H9 (cell line): ENCODE measurements at regions not wholly inside any gene's neighbourhood (a gene's known extent, or its start where the extent isn't known, plus 50 kb on each side); places are given as distances from the start of the nearest gene placed in this dataset.

Experiments
- DNase-seq: peaks from one replicate; pipeline ENCODE4 v3.0.0-alpha.2; 2017
- H2AFZ ChIP-seq: one replicate; pipeline ENCODE4 v1.6.1; 2013; ENCODE audit warnings: mild to moderate bottlenecking, low read length, control low read depth, moderate library complexity
- H2AK5ac ChIP-seq: 2 replicates; pipeline ENCODE4 v1.6.1; 2013; ENCODE audit warnings: low read length, control low read depth, mixed read lengths; ENCODE audit not compliant: insufficient read length
- H2BK120ac ChIP-seq: one replicate; pipeline ENCODE4 v1.6.1; 2013; ENCODE audit warnings: low read depth, mild to moderate bottlenecking, low read length, control low read depth, inconsistent platforms; ENCODE audit not compliant: poor library complexity, severe bottlenecking
- H2BK12ac ChIP-seq: 2 replicates; pipeline ENCODE4 v1.6.1; 2013; ENCODE audit warnings: low read length, control low read depth, mixed read lengths, low read depth; ENCODE audit not compliant: insufficient read length
- H2BK15ac ChIP-seq: 2 replicates; pipeline ENCODE4 v1.6.1; 2013; ENCODE audit warnings: low read depth, low read length, control low read depth
- H2BK20ac ChIP-seq: one replicate; pipeline ENCODE4 v1.6.1; 2013; ENCODE audit warnings: low read depth, mild to moderate bottlenecking, low read length, control low read depth, inconsistent platforms; ENCODE audit not compliant: poor library complexity, severe bottlenecking
- H2BK5ac ChIP-seq: 2 replicates; pipeline ENCODE4 v1.6.1; 2013; ENCODE audit warnings: low read length, control low read depth, mixed read lengths; ENCODE audit not compliant: insufficient read length
- H3K14ac ChIP-seq: 2 replicates; pipeline ENCODE4 v1.6.1; 2013; ENCODE audit warnings: low read length, control low read depth; ENCODE audit not compliant: insufficient read depth
- H3K18ac ChIP-seq: 2 replicates; pipeline ENCODE4 v1.6.1; 2013; ENCODE audit warnings: low read depth, mild to moderate bottlenecking, mixed read lengths, low read length, control low read depth; ENCODE audit not compliant: insufficient read length
- H3K23ac ChIP-seq: 2 replicates; pipeline ENCODE4 v1.6.1; 2013; ENCODE audit warnings: low read length, control low read depth, mixed read lengths, low read depth; ENCODE audit not compliant: insufficient read length
- H3K23me2 ChIP-seq: 2 replicates; pipeline ENCODE4 v1.6.1; 2013; ENCODE audit warnings: low read depth, mild to moderate bottlenecking, mixed read lengths, low read length, control low read depth; ENCODE audit not compliant: insufficient read length, poor library complexity, severe bottlenecking
- H3K27ac ChIP-seq: 2 replicates; pipeline ENCODE4 v1.5.1; 2013; ENCODE audit warnings: low read length, control low read depth, mixed read lengths, low read depth; ENCODE audit not compliant: insufficient read length
- H3K27me3 ChIP-seq: 2 replicates; pipeline ENCODE4 v1.6.1; 2013; ENCODE audit warnings: low read length, control low read depth, inconsistent platforms; ENCODE audit not compliant: insufficient read depth
- H3K4ac ChIP-seq: 2 replicates; pipeline ENCODE4 v1.6.1; 2013; ENCODE audit warnings: low read depth, mild to moderate bottlenecking, control low read depth, inconsistent platforms, low read length, moderate library complexity
- H3K4me1 ChIP-seq: 2 replicates; pipeline ENCODE4 v1.6.1; 2013; ENCODE audit warnings: low read length, control low read depth, inconsistent platforms; ENCODE audit not compliant: insufficient read depth
- H3K4me2 ChIP-seq: 2 replicates; pipeline ENCODE4 v1.6.1; 2013; ENCODE audit warnings: low read length, control low read depth, mixed read lengths; ENCODE audit not compliant: insufficient read length, insufficient read depth
- H3K56ac ChIP-seq: 2 replicates; pipeline ENCODE4 v1.6.1; 2013; ENCODE audit warnings: low read depth, mild to moderate bottlenecking, mixed read lengths, low read length, control low read depth; ENCODE audit not compliant: insufficient read length
- H3K79me1 ChIP-seq: 2 replicates; pipeline ENCODE4 v1.6.1; 2013; ENCODE audit warnings: low read depth, mild to moderate bottlenecking, moderate library complexity, low read length, control low read depth, inconsistent platforms; ENCODE audit not compliant: insufficient read depth, poor library complexity, severe bottlenecking
- H3K79me2 ChIP-seq: 2 replicates; pipeline ENCODE4 v1.6.1; 2013; ENCODE audit warnings: low read length, control low read depth, inconsistent platforms; ENCODE audit not compliant: insufficient read depth
- H3K9ac ChIP-seq: 2 replicates; pipeline ENCODE4 v1.6.1; 2013; ENCODE audit warnings: low read length, control low read depth, mixed read lengths; ENCODE audit not compliant: insufficient read length; ENCODE audit errors: extremely low read depth
- H3K9me3 ChIP-seq: one replicate; pipeline ENCODE4 v1.6.1; 2013; ENCODE audit warnings: low read depth, low read length, inconsistent platforms; ENCODE audit not compliant: control insufficient read depth
- H3T11ph ChIP-seq: one replicate; pipeline ENCODE4 v1.6.1; 2013; ENCODE audit warnings: mild to moderate bottlenecking, low read length, control low read depth, inconsistent platforms
- H4K20me1 ChIP-seq: one replicate; pipeline ENCODE4 v1.6.1; 2013; ENCODE audit not compliant: control insufficient read depth, insufficient read length, insufficient read depth
- H4K5ac ChIP-seq: 2 replicates; pipeline ENCODE4 v1.6.1; 2013; ENCODE audit warnings: low read depth, mild to moderate bottlenecking, mixed read lengths, low read length, control low read depth; ENCODE audit not compliant: insufficient read length
- H4K8ac ChIP-seq: replicated peaks from 2 replicates; pipeline ENCODE4 v1.6.1; 2013; ENCODE audit warnings: low read length, control low read depth, mixed read lengths, low read depth; ENCODE audit not compliant: insufficient read length
- H4K91ac ChIP-seq: 2 replicates; pipeline ENCODE4 v1.6.1; 2013; ENCODE audit warnings: low read depth, mild to moderate bottlenecking, moderate library complexity, mixed read lengths, low read length, control low read depth; ENCODE audit not compliant: insufficient read length
- H3K27ac Mint-ChIP-seq, 3 experiments: 2 replicates in 2 of 3; 3 replicates in 1 of 3; pipeline ENCODE4 v1.8.0; 2020 to 2021; ENCODE audit warnings: mixed read lengths in 3 of 3, mild to moderate bottlenecking in 1 of 3, moderate library complexity in 1 of 3
- H3K27me3 Mint-ChIP-seq: 2 replicates; pipeline ENCODE4 v1.8.0; 2021; ENCODE audit warnings: low read depth, mild to moderate bottlenecking, moderate library complexity, mixed read lengths
- H3K36me3 Mint-ChIP-seq, 3 experiments: 2 replicates in 2 of 3; 3 replicates in 1 of 3; pipeline ENCODE4 v1.8.0; 2020 to 2021; ENCODE audit warnings: low read depth in 3 of 3, mixed read lengths in 3 of 3; ENCODE audit not compliant: insufficient read depth in 1 of 3
- H3K4me1 Mint-ChIP-seq, 2 experiments: 2 replicates each; pipeline ENCODE4 v1.8.0; 2020; ENCODE audit warnings: mixed read lengths in 2 of 2
- H3K4me3 Mint-ChIP-seq, 2 experiments: 2 replicates in 1 of 2; 3 replicates in 1 of 2; pipeline ENCODE4 v1.8.0; 2020 to 2021; ENCODE audit warnings: mild to moderate bottlenecking in 2 of 2, mixed read lengths in 2 of 2, moderate library complexity in 1 of 2
- H3K9me3 Mint-ChIP-seq, 2 experiments: 2 replicates in 1 of 2; 3 replicates in 1 of 2; pipeline ENCODE4 v1.8.0; 2020; ENCODE audit warnings: mild to moderate bottlenecking in 2 of 2, mixed read lengths in 2 of 2, moderate library complexity in 1 of 2
- CTCF ChIP-seq: fragments of 200-600 bp; sonication (generic); conservative IDR thresholded peaks from 3 replicates; pipeline ENCODE4 v1.8.0; 2021; ENCODE audit warnings: antibody characterized with exemption, mild to moderate bottlenecking

GRCh38 chr4:96429657-96430056, 589.8 kb downstream of the PDHA2 start:
- Histone ChIP-seq H3K18ac (no peak overlapping the region), H4K8ac (no peak overlapping the region), H2BK5ac (no peak overlapping the region), H3K4me2 (no peak overlapping the region), H3K56ac (no peak overlapping the region), H4K91ac (no peak overlapping the region), H3K27me3 (no peaks in the 10 kb centered on the region), H3K14ac (no peak overlapping the region), H3K23me2 (no peaks in the 10 kb centered on the region), H3K79me2 (no peaks in the 10 kb centered on the region), H2BK12ac (no peak overlapping the region), H3K9me3 (no peaks in the 10 kb centered on the region), H2AK5ac (no peak overlapping the region), H4K20me1 (no peaks in the 10 kb centered on the region), H3K9ac (no peak overlapping the region), H3K79me1 (no peaks in the 10 kb centered on the region), H2AFZ (no peak overlapping the region), H2BK20ac (no peak overlapping the region), H3T11ph (no peak overlapping the region), H3K4ac (no peak overlapping the region), H4K5ac (no peak overlapping the region), H2BK15ac (no peak overlapping the region), H3K4me1 (no peaks in the 10 kb centered on the region), H2BK120ac (no peak overlapping the region), H3K23ac (no peak overlapping the region), H3K27ac (no peak overlapping the region)
- no peaks in the 10 kb centered on the region for H3K4me1 Mint-ChIP-seq
- H3K27me3 Mint-ChIP-seq = no peaks in the 10 kb centered on the region
- H3K4me3 Mint-ChIP-seq = no peak overlapping the region
- TF ChIP-seq CTCF = no peak
- no peaks in the 10 kb centered on the region; a peak in 2 of 5 replicates for H3K9me3 Mint-ChIP-seq
- no peak overlapping the region for H3K27ac Mint-ChIP-seq
- DNase-seq = no peak
- no peaks in the 10 kb centered on the region; a peak in 1 of 7 replicates for H3K36me3 Mint-ChIP-seq
